A673 (cell line): ENCODE measurements at regions not wholly inside any gene's neighbourhood (a gene's known extent, or its start where the extent isn't known, plus 50 kb on each side); places are given as distances from the start of the nearest gene placed in this dataset.

Experiments
- BruUV-seq: library from RNA; stranded (reverse); fragments of 400-500 nt; replicated peaks from 2 replicates; lab custom pipeline; 2021; lab: Mats Ljungman, UMichigan
- CTCF ChIA-PET: fragments of 300-600 bp; sonication (Branson Sonifier 250); formaldehyde crosslinking; loops from one replicate; lab custom pipeline; 2022; ENCODE audit warnings: antibody characterized with exemption; lab: Charles Lee
- POLR2A ChIA-PET: fragments of 300-600 bp; sonication (Branson Sonifier 250); formaldehyde crosslinking; loops from one replicate; lab custom pipeline; 2022; ENCODE audit warnings: antibody characterized with exemption; ENCODE audit not compliant: low non-redundant PET; lab: Charles Lee
- DNase-seq: peaks from one replicate; pipeline ENCODE4 v3.0.0-alpha.2; 2015; ENCODE audit warnings: low spot score
- H3K27ac ChIP-seq: fragments of 200-600 bp; sonication (generic); 2 replicates; pipeline ENCODE4 v1.5.1; 2016; ENCODE audit warnings: mixed run types, low read depth, mild to moderate bottlenecking, mixed read lengths, antibody characterized with exemption, low read length; ENCODE audit not compliant: poor library complexity, severe bottlenecking
- H3K27me3 ChIP-seq: fragments of 200-600 bp; sonication (generic); replicated peaks from 2 replicates; pipeline ENCODE4 v1.6.1; 2017; ENCODE audit warnings: mixed run types, low read depth, mild to moderate bottlenecking, mixed read lengths, antibody characterized with exemption, low read length; ENCODE audit not compliant: insufficient read depth, poor library complexity
- H3K36me3 ChIP-seq: fragments of 200-600 bp; sonication (generic); 2 replicates; pipeline ENCODE4 v1.6.1; 2016; ENCODE audit warnings: mixed run types, mild to moderate bottlenecking, mixed read lengths, antibody characterized with exemption, low read length; ENCODE audit not compliant: insufficient read depth, poor library complexity, severe bottlenecking
- H3K4me1 ChIP-seq: fragments of 200-600 bp; sonication (generic); 2 replicates; pipeline ENCODE4 v1.6.1; 2017; ENCODE audit warnings: mixed run types, mild to moderate bottlenecking, mixed read lengths, antibody characterized with exemption, low read length; ENCODE audit not compliant: insufficient read depth, poor library complexity, severe bottlenecking
- H3K4me3 ChIP-seq: fragments of 200-600 bp; sonication (generic); 2 replicates; pipeline ENCODE4 v1.5.1; 2016; ENCODE audit warnings: low read depth, mixed run types, mild to moderate bottlenecking, mixed read lengths, low read length; ENCODE audit not compliant: poor library complexity, severe bottlenecking
- H3K9me3 ChIP-seq: fragments of 200-600 bp; sonication (generic); 2 replicates; pipeline ENCODE4 v1.6.1; 2016; ENCODE audit warnings: mixed run types, low read depth, mild to moderate bottlenecking, mixed read lengths, antibody characterized with exemption, low read length; ENCODE audit not compliant: poor library complexity, severe bottlenecking
- EZH2 ChIP-seq: fragments of 200-600 bp; sonication (generic); IDR thresholded peaks from 2 replicates; pipeline ENCODE4 v1.6.1; 2017; ENCODE audit warnings: borderline replicate concordance, low read depth, mild to moderate bottlenecking, mixed read lengths, antibody characterized with exemption, low read length; ENCODE audit not compliant: poor library complexity, severe bottlenecking
- intact Hi-C: fragments of 100-400 bp; cut with micrococcal nuclease; formaldehyde crosslinking; loops from one replicate; pipeline ENCODE4 v1.10.0; 2022; ENCODE audit not compliant: unreplicated experiment
- TF ChIP-seq, protein P1 (sequence below): fragments of 300-800, 200-600 bp; sonication (generic); conservative IDR thresholded peaks from 2 replicates; pipeline ENCODE4 v1.5.1; 2017; ENCODE audit warnings: low read depth, mild to moderate bottlenecking, antibody characterized with exemption, low read length, moderate library complexity, mixed read lengths

DNA sequence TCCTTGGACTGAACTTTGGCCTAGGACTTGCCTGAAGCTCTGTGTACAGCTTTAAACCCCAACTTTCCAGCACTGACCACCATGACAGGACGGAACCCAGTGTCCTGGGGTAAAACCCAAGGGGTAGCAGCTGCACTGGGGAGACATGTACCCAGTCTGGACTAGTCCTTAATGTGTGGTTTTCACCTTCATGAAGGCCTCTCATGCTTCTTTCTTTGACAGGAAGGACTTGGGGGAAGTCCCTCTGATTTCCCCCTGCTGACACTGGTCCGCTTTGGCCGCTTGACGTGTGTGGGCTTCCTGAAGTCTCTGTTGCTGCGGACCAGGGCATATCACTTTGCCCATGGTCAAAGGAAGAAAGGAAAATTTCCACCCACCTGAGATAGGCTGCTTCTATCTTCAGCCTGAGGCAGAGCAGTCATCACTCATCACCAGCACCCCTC, 66.3 kb upstream of the PRDX6 start:
- no peak overlapping the region for H3K27ac ChIP-seq
- TF ChIP-seq EZH2: no peak
- TF ChIP-seq, protein P1, sequence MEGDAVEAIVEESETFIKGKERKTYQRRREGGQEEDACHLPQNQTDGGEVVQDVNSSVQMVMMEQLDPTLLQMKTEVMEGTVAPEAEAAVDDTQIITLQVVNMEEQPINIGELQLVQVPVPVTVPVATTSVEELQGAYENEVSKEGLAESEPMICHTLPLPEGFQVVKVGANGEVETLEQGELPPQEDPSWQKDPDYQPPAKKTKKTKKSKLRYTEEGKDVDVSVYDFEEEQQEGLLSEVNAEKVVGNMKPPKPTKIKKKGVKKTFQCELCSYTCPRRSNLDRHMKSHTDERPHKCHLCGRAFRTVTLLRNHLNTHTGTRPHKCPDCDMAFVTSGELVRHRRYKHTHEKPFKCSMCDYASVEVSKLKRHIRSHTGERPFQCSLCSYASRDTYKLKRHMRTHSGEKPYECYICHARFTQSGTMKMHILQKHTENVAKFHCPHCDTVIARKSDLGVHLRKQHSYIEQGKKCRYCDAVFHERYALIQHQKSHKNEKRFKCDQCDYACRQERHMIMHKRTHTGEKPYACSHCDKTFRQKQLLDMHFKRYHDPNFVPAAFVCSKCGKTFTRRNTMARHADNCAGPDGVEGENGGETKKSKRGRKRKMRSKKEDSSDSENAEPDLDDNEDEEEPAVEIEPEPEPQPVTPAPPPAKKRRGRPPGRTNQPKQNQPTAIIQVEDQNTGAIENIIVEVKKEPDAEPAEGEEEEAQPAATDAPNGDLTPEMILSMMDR: no peak
- intact Hi-C loops: loop anchor here (10.0 kb wide), 1 partner anchor 586 kb away; no protein-coding TSS in a partner anchor
- no peak overlapping the region for H3K4me3 ChIP-seq
- ChIA-PET POLR2A (interaction anchor here (0.5 kb wide), 1 partner anchor 665 kb away, joined by 3 read pairs; no protein-coding TSS in a partner anchor), CTCF (no interaction called here)
- H3K27me3 ChIP-seq: no peaks in the 10 kb centered on the region
- BruUV-seq: no TSS peak
- no peaks in the 10 kb centered on the region for H3K36me3 ChIP-seq
- H3K4me1 ChIP-seq: no peaks in the 10 kb centered on the region
- DNase-seq: no peak
- H3K9me3 ChIP-seq: no peaks in the 10 kb centered on the region

GRCh38 chr1:173411835-173412742, 65.0 kb upstream of the PRDX6 start:
- H3K27ac ChIP-seq: no peak overlapping the region
- no peak overlapping the region for H3K4me3 ChIP-seq
- no peak for DNase-seq
- no peak for TF ChIP-seq EZH2
- TF ChIP-seq, protein P1: no peak
- H3K4me1 ChIP-seq: no peaks in the 10 kb centered on the region
- POLR2A ChIA-PET: no interaction called here
- BruUV-seq: no TSS peak
- no peaks in the 10 kb centered on the region for H3K36me3 ChIP-seq
- CTCF ChIA-PET: no interaction called here
- no peaks in the 10 kb centered on the region for H3K9me3 ChIP-seq
- intact Hi-C loops: loop anchor here (10.0 kb wide), 1 partner anchor 587 kb away; no protein-coding TSS in a partner anchor
- no peaks in the 10 kb centered on the region for H3K27me3 ChIP-seq

- CTCF ChIA-PET: no interaction called here
- Histone ChIP-seq H3K4me1 (no peaks in the 10 kb centered on the region), H3K27ac (no peak overlapping the region), H3K27me3 (no peaks in the 10 kb centered on the region), H3K4me3 (no peak overlapping the region), H3K9me3 (no peaks in the 10 kb centered on the region), H3K36me3 (no peaks in the 10 kb centered on the region)
- intact Hi-C loops: loop anchor here (10.0 kb wide), 1 partner anchor 588 kb away; no protein-coding TSS in a partner anchor
- POLR2A ChIA-PET: no interaction called here
- TF ChIP-seq, protein P1: no peak
- TF ChIP-seq EZH2: no peak
- DNase-seq: no peak
- BruUV-seq: no TSS peak
Measured at GRCh38 chr1:173413271-173413707, 63.8 kb upstream of the PRDX6 start.
